ENCODE measurements at regions not wholly inside any gene's neighbourhood (a gene's known extent, or its start where the extent isn't known, plus 50 kb on each side); places are given as distances from the start of the nearest gene placed in this dataset.

DNA sequence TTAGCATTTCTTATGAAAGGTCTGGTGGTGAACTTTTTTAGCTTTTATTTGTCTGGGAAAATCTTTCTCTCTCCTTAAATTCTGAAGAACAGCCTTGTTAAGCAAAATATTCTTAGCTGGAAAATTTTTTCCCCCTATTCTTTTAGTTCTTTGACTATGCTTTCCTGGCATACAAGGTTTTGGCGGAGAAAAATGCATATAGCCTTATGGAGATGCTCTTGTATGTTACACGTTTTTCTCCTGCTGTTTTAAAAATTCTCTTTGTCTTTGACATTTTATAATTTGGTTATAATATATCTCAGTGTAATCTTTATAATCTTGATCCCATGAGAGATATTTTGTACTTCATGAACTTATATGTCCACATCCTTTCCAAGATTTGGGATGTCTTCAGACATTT lies 1190.4 kb upstream of the ZEB2 start:
- DNase-seq: no peak

DNA sequence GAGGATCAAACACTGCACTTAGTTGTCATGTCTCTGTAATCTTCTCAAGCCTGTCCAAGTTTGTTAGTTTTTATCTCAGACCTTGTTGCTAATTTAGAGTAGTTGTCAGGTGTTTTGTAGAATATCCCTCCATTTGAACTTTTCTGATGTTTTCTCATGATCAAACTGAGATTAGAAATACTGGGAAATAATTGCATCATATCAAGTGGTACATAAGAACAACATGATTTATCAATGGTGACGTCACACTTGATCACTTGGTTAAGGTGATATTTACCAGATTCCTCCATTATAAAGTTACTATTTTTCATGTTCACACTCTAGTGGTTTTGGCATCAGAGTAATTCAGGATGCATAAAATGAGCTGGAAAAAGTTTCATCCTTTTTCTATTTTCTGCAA lies 1182.4 kb upstream of the ZEB2 start:
- DNase-seq: no peak

DNA sequence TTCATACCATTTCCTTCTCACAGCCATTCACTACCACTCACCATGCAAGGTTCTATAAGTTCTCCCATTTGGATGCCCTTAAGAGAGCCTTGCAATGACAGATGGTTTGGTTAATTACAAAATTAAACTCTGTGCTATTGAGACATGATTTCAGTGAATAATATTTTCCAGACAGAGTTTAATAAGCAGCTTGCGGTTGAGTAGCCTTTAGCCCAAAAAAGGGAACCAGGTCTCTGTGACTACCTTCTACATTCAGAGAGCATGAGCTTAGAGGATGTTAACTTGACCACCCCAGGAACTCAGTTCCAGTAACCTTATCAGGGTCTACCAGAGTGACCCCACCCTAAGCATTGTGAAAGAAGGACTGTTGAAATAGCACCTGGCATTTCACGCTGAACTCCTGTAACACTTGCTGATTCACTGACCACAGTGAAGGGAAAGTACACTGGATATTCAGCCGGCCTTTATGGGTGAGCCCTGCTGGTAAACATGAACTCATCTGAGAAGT lies 1173.1 kb upstream of the ZEB2 start:
- DNase-seq: no peak

GRCh38 chr2:145691659-145692058 lies 1171.7 kb upstream of the ZEB2 start:
- no peak for DNase-seq

- DNase-seq: no peak
Observed at GRCh38 chr2:145690183-145690778, 1170.4 kb upstream of the ZEB2 start.

DNA sequence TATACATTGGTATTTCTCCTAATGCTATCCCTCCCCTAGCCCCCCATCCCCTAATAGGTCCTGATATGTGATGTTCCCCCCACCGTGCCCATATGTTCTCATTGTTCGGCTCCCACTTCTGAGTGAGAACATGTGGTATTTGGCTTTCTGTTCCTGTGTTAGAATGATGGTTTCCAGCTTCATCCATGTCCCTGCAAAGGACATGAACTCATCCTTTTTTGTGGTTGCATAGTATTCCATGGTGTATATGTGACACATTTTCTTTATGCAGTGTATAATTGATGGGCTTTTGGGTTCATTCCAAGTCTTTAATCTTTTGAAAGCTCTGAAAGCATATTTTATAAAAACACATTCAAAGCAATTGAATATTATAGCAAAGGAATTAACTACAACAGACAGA lies 1169.4 kb upstream of the ZEB2 start:
- no peak for DNase-seq

DNA sequence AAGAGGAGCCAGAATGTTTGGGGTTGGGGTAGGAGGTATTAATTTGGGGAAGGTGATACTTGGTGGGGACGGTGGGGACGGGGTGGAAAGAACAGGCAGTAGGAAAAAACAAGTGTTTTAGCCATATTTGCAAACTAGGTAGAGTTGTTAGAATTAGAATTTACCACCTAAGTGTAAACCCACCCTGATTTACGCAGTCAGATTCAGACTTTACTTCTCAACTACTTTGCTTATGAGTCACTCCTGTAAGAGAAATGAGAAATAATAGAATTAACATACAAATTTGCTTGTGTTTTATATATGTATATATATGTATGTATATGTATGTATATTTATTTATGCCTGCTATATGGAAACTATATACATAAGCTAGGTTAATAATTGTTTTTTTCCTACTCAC lies 1168.2 kb upstream of the ZEB2 start:
- DNase-seq: no peak

GRCh38 chr2:145687442-145688134 lies 1167.7 kb upstream of the ZEB2 start:
- DNase-seq: no peak

GRCh38 chr2:145685383-145686050 lies 1165.6 kb upstream of the ZEB2 start:
- no peak for DNase-seq

GRCh38 chr2:145682546-145683157 lies 1162.7 kb upstream of the ZEB2 start:
- DNase-seq: no peak

DNA sequence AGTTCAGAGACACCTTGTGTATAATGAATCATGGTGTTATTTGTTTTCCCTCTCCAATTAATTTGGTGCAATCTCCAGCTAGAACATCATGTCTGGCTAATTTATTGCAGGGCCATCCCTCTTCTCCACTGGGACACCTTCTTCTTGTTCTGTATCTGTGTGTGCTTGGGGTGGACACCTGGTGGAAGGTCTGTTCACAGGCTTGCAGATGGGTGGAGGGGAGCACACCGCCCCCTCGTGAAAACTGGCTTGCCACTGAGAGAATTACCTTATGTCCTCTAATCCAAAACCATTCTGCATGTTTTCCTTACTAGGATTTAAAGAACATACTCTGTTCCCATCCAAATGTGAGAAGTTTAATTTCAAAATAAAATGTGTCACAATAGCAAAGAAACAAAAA lies 1160.4 kb upstream of the ZEB2 start:
- no peak for DNase-seq

DNA sequence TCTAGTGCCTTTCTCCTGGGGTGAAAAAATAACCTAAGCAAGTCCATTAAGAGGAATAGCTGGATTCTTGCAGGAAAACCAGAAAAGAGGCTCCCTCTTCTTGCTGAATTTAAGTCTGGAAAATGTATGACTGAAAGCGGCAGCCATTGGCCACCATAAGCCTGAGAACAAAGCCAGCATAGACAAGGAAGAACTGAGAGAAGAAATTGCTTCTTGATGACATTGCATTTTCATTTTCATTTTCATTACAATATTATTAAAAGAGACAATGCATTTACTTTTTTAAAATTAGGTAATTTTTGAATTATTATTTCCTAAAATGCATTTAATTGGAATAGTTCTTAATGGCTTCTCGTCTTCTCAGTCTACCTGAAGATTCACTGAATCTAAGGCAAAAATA lies 1157.5 kb upstream of the ZEB2 start:
- no peak for DNase-seq

- no peak for DNase-seq
Observed at GRCh38 chr2:145674705-145675104, 1154.8 kb upstream of the ZEB2 start.

DNA sequence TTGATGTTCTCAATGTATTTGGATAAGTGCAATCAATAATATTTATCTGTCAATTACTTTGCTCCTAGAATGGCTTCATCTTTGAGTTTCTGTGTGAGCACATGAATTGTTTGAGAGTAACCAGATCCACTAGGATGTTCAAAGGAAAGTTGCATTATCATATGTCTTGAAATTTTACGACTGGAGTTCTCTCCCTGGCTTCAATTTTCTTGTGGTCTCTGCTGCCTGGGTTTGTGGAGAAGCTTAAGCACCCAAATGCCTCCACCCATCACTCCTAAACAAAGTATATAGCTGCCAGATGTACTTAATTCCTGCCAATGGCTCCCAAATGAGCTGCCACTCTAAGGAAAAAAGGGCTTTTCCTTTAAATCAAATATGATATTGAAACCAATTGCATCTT lies 1149.4 kb upstream of the ZEB2 start:
- DNase-seq: no peak

DNA sequence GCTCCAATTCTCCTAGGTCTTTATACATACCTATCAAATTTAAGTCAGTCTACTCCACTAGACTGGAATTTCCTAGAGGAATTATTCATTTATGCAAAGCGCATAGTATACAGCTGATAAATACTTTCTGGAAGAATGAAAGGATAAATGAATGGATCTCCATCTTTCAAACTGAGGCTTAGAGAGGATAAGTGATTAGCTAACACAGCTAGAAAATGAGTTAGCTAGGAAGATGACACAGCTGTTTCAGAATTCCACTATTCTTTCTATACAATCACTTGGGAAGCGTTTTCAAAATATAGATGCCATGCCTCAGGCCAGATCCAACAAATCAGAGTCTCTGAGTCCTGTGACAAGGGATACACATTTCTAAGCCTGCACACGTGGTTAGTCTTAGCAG lies 1146.6 kb upstream of the ZEB2 start:
- no peak for DNase-seq

DNA sequence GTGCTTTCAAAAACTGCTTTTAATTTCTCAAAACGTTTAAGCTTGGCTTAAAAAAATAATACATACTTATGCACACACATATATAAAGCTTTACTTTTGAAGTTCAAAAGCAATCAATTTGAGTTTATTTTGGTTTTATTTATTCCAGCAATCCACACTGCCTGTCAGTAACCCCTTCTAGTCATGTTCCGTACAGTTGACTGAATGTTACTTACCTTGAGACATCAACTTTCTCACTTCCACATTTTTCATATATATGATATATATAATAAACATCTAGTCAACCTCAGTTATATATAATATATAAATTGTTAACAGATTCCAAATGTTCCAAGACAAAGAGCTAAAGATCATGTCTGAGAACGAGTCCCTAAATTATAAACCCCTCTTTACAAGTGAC lies 1137.3 kb upstream of the ZEB2 start:
- no peak for DNase-seq

GRCh38 chr2:145655165-145655765 lies 1135.3 kb upstream of the ZEB2 start:
- no peak for DNase-seq

DNA sequence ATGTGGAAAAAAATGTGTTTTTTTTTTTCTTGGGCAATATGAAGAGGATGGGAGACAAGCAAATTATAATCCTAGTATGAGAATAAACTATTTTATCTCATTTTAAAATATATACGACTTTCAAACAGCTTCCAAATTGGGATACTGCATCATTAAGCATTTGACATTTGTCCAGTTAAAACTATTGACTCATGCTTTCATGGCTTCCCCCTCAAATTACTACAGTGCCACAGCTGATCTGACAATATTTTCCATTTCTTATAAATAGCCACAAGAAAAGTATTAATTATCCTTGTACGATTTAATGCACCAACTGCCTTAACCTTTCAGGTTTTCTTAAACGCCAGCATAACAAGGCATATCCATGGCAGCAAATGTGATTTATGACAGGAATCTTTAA lies 1134.8 kb upstream of the ZEB2 start:
- DNase-seq: no peak

DNA sequence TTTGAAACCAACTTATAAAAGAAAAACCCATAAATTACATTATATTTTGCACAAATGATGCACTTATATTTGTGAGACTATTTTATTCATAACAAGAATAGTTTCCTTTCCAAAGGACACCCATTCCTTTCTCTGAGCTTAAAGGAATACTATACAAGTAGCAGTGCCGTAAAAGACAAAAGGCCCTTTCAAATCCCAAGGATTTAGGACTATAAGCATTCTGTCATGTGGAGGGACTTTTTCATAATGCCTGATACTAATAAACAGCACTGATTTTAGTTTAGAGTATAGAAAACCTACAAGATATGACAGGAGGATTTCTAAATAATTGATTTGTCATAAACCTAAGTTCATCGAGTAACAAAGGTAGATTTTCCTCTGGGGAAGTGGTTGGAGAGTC lies 1134.2 kb upstream of the ZEB2 start:
- DNase-seq: no peak

DNA sequence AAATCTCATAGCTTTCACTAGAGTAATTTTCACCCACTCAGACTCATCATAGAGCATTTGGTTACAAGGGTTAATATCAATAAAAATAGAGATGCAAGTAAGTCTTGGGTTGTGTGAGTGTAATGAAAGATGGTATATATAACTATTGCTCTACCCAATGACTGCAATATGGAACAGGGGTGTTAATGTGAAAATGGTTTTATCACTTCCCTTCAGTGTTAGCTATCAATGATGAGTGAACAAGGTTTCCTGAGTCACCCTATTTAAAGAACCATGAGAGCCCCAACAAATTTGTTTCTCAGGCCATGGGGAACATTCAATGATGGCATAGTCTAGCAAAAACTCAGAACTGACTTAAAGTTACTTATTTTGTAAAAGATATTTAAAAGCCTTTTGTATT lies 1133.6 kb upstream of the ZEB2 start:
- DNase-seq: no peak

DNA sequence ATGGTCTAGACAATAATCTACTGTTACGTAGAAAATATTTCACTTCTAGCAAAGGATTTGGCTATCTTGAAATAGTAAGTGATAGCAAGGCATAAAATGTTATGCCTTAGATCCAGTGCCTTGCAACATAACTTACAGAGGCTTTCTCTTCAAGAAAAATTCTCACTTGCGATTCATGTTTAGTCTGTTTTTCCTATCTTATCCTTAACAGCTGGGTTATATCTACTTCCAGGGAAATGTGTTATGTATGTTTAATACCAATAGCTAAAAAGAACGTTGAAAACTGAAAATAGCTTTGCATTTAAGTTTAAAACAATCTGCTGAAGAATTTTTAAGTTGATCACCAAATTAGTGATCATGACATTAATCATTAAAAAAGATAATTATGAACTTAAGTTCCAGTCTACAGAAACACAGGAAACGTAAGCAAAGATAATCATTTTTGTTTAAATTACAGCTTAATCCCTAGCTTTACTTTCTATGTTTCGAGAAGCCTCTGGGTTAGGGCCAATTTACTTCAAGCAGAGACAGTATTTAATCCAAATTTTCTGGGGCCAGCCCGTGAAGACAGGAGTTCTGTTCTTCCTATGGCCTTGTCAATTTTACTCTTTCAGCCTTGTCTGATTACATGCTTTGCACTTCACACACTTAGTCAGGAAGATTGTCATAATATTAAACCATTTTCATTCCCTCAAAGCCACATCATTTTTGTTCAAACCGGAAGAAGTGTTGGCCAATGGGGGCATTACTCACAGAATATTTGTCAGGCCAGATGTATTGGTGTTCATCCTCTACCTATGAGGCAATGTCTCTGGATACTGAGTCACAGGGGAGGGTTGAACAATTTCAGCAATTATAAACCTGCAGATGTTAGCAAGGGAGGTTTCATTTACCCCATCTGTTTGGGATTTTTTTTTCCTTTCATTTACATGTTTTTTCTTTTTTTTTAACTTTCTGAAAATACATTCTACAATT lies 1132.9 kb upstream of the ZEB2 start:
- DNase-seq: no peak

DNA sequence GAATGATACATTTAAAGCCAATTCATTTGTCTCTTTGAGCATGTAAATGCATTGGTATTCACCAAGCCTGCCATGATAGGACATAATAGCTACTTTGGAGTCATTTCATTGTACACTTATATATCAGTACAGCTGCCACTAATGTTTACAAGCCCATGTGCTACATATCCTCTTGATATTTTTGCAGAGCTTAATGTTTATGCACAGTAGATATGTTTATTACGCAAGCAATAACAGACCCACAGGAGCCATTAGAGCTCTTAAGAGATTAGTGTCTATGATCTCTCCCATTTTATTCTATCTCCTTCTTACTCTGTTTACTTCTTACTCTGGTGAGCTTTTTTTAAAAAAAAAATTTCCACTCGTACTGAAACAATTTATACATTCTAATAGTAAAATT lies 1132.1 kb upstream of the ZEB2 start:
- no peak for DNase-seq
